Fibroblast of lung (primary cell): ENCODE measurements at regions not wholly inside any gene's neighbourhood (a gene's known extent, or its start where the extent isn't known, plus 50 kb on each side); places are given as distances from the start of the nearest gene placed in this dataset.

ENCODE experiments used
- DNase-seq, 2 donors: peaks; one replicate each; pipeline versions ENCODE4 v3.0.0 to v3.0.0-alpha.2; 2010; ENCODE audit warnings: low read depth in 2 of 2
- H2AFZ ChIP-seq: 2 replicates; pipeline ENCODE4 v1.5.1; 2012; ENCODE audit warnings: low read length, control low read depth, inconsistent platforms
- H3K27ac ChIP-seq: 2 replicates; pipeline ENCODE4 v1.5.1; 2011; ENCODE audit warnings: low read length, control low read depth; ENCODE audit not compliant: insufficient read depth
- H3K27me3 ChIP-seq: 2 replicates; pipeline ENCODE4 v1.5.1; 2011; ENCODE audit warnings: mild to moderate bottlenecking, low read length; ENCODE audit not compliant: control insufficient read depth, insufficient read depth
- H3K36me3 ChIP-seq: 2 replicates; pipeline ENCODE4 v1.5.1; 2011; ENCODE audit warnings: low read length; ENCODE audit not compliant: control insufficient read depth, insufficient read depth
- H3K4me1 ChIP-seq: 2 replicates; pipeline ENCODE4 v1.5.1; 2011; ENCODE audit warnings: low read length; ENCODE audit not compliant: control insufficient read depth, insufficient read depth; ENCODE audit errors: extremely low read depth
- H3K4me2 ChIP-seq: 2 replicates; pipeline ENCODE4 v1.5.1; 2011; ENCODE audit warnings: low read length, control low read depth; ENCODE audit not compliant: insufficient read depth; ENCODE audit errors: extremely low read depth
- H3K4me3 ChIP-seq, 4 experiments: fragments of 200-600 bp in 1 of 4; sonication (generic) in 1 of 4; replicated peaks in 1 of 4; 2 replicates each; pipeline ENCODE4 v1.5.1; 2011 to 2016; ENCODE audit warnings: low read length in 4 of 4, low read depth in 3 of 4, mild to moderate bottlenecking in 3 of 4, control low read depth in 2 of 4, inconsistent platforms in 1 of 4, mixed read lengths in 1 of 4; ENCODE audit not compliant: insufficient read depth in 1 of 4; ENCODE audit errors: control extremely low read depth in 1 of 4
- H3K79me2 ChIP-seq: 2 replicates; pipeline ENCODE4 v1.5.1; 2012; ENCODE audit warnings: mild to moderate bottlenecking, low read length, inconsistent platforms; ENCODE audit not compliant: control insufficient read depth, insufficient read depth
- H3K9ac ChIP-seq: 2 replicates; pipeline ENCODE4 v1.5.1; 2011; ENCODE audit warnings: mild to moderate bottlenecking, low read length, control low read depth; ENCODE audit not compliant: insufficient read depth
- H3K9me3 ChIP-seq: 2 replicates; pipeline ENCODE4 v1.5.1; 2012; ENCODE audit warnings: low read depth, low read length; ENCODE audit not compliant: control insufficient read depth, insufficient read depth
- H4K20me1 ChIP-seq: 2 replicates; pipeline ENCODE4 v1.5.1; 2011; ENCODE audit warnings: low read length; ENCODE audit not compliant: control insufficient read depth, insufficient read depth; ENCODE audit errors: extremely low read depth
- EZH2 ChIP-seq: IDR thresholded peaks from 2 replicates; pipeline ENCODE4 v1.5.1; 2012; ENCODE audit warnings: low read length, control low read depth, mild to moderate bottlenecking; ENCODE audit errors: missing control alignments
- TF ChIP-seq, protein P1 (sequence below), 2 donors: IDR thresholded peaks in 1 of 2; conservative IDR thresholded peaks in 1 of 2; 1 replicate in 1 of 2; 2 replicates in 1 of 2; pipeline ENCODE4 v1.5.1; 2011 to 2012; ENCODE audit warnings: low read length in 2 of 2, control low read depth in 1 of 2, inconsistent platforms in 1 of 2, low read depth in 1 of 2, mild to moderate bottlenecking in 1 of 2

DNA sequence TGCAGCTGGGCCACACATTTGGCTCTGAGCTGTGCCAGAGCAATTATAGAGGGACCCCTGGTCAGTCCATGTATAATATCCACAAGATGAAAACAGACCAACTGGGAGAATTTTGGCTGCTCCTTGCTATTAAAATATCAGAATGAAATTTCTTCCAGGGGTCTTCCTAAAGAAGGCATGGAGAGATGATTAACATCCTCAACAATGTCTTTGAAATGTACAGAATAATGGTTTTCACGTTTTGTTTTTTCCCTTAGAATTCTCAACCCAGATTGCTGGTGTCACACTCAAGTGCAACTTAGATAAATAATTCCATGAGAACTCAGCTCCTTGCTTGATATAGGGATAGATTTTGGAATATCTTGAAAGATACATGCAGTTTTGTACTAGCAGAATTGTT is 148.3 kb upstream of the SLC24A2 start:
- no peaks in the 10 kb centered on the region for H3K36me3 ChIP-seq
- H3K9ac ChIP-seq: no peak overlapping the region
- TF ChIP-seq, protein P1, sequence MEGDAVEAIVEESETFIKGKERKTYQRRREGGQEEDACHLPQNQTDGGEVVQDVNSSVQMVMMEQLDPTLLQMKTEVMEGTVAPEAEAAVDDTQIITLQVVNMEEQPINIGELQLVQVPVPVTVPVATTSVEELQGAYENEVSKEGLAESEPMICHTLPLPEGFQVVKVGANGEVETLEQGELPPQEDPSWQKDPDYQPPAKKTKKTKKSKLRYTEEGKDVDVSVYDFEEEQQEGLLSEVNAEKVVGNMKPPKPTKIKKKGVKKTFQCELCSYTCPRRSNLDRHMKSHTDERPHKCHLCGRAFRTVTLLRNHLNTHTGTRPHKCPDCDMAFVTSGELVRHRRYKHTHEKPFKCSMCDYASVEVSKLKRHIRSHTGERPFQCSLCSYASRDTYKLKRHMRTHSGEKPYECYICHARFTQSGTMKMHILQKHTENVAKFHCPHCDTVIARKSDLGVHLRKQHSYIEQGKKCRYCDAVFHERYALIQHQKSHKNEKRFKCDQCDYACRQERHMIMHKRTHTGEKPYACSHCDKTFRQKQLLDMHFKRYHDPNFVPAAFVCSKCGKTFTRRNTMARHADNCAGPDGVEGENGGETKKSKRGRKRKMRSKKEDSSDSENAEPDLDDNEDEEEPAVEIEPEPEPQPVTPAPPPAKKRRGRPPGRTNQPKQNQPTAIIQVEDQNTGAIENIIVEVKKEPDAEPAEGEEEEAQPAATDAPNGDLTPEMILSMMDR (conservative IDR thresholded peaks at IDR 0.05 in 1 of 2, IDR thresholded peaks at IDR 0.05 in 1 of 2; ENCODE audit: low read depth in 1 of 2, low read length in 2 of 2): no peak
- TF ChIP-seq EZH2: no peak

DNA sequence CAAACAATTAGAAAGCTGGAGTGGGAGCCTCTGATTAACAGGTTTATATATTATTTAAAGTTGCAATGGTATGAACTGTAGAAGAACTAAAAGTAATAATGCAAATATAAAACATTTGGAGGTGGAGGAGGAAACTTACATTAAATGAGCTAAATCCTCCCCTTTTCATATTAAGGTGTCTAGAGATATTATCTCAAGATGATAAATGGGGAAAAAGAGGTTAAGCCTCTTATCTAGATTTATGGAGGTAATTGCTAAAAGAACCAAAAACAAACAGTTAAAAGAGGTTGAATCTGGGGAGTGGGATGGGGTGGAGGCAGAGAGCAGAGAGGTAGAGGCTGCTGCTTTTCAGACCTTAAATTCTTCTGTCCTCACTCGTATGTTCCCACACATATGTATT is 147.8 kb upstream of the SLC24A2 start:
- Histone ChIP-seq H3K79me2 (no peaks in the 10 kb centered on the region), H3K9ac (no peak overlapping the region), H3K36me3 (no peaks in the 10 kb centered on the region), H2AFZ (no peak overlapping the region), H3K4me1 (no peaks in the 10 kb centered on the region), H4K20me1 (no peaks in the 10 kb centered on the region), H3K27me3 (no peaks in the 10 kb centered on the region), H3K4me2 (no peak overlapping the region), H3K27ac (no peak overlapping the region), H3K4me3 (no peak overlapping the region), H3K9me3 (no peaks in the 10 kb centered on the region)
- TF ChIP-seq, protein P1 (conservative IDR thresholded peaks at IDR 0.05 in 1 of 2, IDR thresholded peaks at IDR 0.05 in 1 of 2; ENCODE audit: low read depth in 1 of 2, low read length in 2 of 2): no peak
- no peak for TF ChIP-seq EZH2
- DNase-seq: no peak

More for the DNA sequence above, 148.3 kb upstream of the SLC24A2 start:
- Histone ChIP-seq H3K4me1 (no peaks in the 10 kb centered on the region), H3K27ac (no peak overlapping the region), H3K9me3 (no peaks in the 10 kb centered on the region), H3K4me3 (no peak overlapping the region), H3K4me2 (no peak overlapping the region), H3K79me2 (no peaks in the 10 kb centered on the region), H2AFZ (no peak overlapping the region), H3K27me3 (no peaks in the 10 kb centered on the region), H4K20me1 (no peaks in the 10 kb centered on the region)
- DNase-seq: no peak

DNA sequence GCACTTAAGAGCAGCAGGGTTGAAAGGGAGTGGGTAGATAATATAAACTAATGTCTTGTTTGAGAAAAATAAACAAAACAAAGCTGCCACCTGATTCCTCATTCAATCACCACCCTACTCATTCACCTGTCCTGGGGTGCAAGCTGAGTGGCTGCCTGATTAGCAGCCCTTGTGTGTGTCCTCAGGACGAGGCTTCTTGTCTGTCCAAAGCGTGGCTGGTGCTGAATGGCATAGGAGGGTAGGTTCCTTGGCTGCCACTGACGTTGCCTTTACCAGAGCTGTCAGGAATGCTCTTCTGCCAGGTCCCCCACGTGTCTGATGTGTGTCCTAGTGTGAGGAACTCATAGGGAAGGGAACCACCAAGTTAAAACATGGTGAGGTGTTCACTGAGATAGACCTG is 146.6 kb upstream of the SLC24A2 start:
- Histone ChIP-seq H3K4me2 (no peak overlapping the region), H3K9me3 (no peaks in the 10 kb centered on the region), H2AFZ (no peak overlapping the region), H3K4me3 (no peak overlapping the region), H3K27ac (no peak overlapping the region), H4K20me1 (no peaks in the 10 kb centered on the region), H3K36me3 (no peaks in the 10 kb centered on the region), H3K4me1 (no peaks in the 10 kb centered on the region), H3K9ac (no peak overlapping the region), H3K27me3 (no peaks in the 10 kb centered on the region), H3K79me2 (no peaks in the 10 kb centered on the region)
- TF ChIP-seq, protein P1 (conservative IDR thresholded peaks at IDR 0.05 in 1 of 2, IDR thresholded peaks at IDR 0.05 in 1 of 2; ENCODE audit: low read depth in 1 of 2, low read length in 2 of 2): no peak
- TF ChIP-seq EZH2: no peak
- no peak for DNase-seq
